Mesothelial cell of epicardium (in vitro differentiated cells): ENCODE measurements at regions not wholly inside any gene's neighbourhood (a gene's known extent, or its start where the extent isn't known, plus 50 kb on each side); places are given as distances from the start of the nearest gene placed in this dataset.

Source experiments
- DNase-seq, 2 experiments: peaks; one replicate each; pipeline ENCODE4 v3.0.0; 2021; ENCODE audit warnings: low spot score in 2 of 2; ENCODE audit not compliant: unreplicated experiment in 2 of 2
- H3K27ac Mint-ChIP-seq: 2 replicates; pipeline ENCODE4 v1.8.0; 2021; ENCODE audit warnings: mixed read lengths
- H3K27me3 Mint-ChIP-seq: 2 replicates; pipeline ENCODE4 v1.8.0; 2021; ENCODE audit warnings: low read depth, mixed read lengths
- H3K36me3 Mint-ChIP-seq: 2 replicates; pipeline ENCODE4 v1.8.0; 2021; ENCODE audit warnings: mixed read lengths
- H3K4me1 Mint-ChIP-seq: 2 replicates; pipeline ENCODE4 v1.8.0; 2021; ENCODE audit warnings: mixed read lengths
- H3K4me3 Mint-ChIP-seq: 2 replicates; pipeline ENCODE4 v1.8.0; 2021; ENCODE audit warnings: mild to moderate bottlenecking, moderate library complexity, mixed read lengths
- H3K9me3 Mint-ChIP-seq: 2 replicates; pipeline ENCODE4 v1.8.0; 2021; ENCODE audit warnings: mixed read lengths
- TF ChIP-seq, protein P1 (sequence below): fragments of 200-600 bp; sonication (generic); IDR thresholded peaks from one replicate; pipeline ENCODE4 v1.5.0; 2021; ENCODE audit warnings: antibody characterized with exemption; ENCODE audit not compliant: unreplicated experiment

GRCh38 chr2:7780321-7780720, 863.1 kb downstream of the RNF144A start:
- no peak overlapping the region for H3K27ac Mint-ChIP-seq
- TF ChIP-seq, protein P1, sequence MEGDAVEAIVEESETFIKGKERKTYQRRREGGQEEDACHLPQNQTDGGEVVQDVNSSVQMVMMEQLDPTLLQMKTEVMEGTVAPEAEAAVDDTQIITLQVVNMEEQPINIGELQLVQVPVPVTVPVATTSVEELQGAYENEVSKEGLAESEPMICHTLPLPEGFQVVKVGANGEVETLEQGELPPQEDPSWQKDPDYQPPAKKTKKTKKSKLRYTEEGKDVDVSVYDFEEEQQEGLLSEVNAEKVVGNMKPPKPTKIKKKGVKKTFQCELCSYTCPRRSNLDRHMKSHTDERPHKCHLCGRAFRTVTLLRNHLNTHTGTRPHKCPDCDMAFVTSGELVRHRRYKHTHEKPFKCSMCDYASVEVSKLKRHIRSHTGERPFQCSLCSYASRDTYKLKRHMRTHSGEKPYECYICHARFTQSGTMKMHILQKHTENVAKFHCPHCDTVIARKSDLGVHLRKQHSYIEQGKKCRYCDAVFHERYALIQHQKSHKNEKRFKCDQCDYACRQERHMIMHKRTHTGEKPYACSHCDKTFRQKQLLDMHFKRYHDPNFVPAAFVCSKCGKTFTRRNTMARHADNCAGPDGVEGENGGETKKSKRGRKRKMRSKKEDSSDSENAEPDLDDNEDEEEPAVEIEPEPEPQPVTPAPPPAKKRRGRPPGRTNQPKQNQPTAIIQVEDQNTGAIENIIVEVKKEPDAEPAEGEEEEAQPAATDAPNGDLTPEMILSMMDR: no peak
- H3K27me3 Mint-ChIP-seq: no peaks in the 10 kb centered on the region
- DNase-seq: no peak
- H3K9me3 Mint-ChIP-seq: peaks cover 7% of the 10 kb centered on the region
- H3K4me1 Mint-ChIP-seq: peaks cover 5% of the 10 kb centered on the region
- no peaks in the 10 kb centered on the region for H3K36me3 Mint-ChIP-seq
- H3K4me3 Mint-ChIP-seq: no peak overlapping the region

DNA sequence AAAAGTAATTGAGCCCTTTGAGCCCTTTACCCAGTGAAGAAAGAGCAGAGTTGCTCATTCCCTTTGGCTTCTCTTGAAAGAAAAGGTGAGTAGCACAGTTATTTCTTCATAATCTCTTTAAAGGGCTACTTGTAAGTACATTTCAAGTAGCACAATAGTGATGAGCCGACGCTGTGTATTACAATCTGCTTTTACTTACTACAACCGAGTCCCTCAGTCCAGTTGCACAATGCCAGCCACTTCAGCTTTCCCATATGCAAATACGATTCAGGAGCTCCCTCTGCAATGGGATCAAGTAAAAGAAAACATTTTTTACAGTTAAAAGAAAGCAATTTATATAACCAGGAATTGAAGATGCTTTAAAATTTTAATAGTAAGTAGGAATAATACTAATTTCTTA, 868.5 kb downstream of the RNF144A start:
- no peaks in the 10 kb centered on the region for H3K27me3 Mint-ChIP-seq
- H3K27ac Mint-ChIP-seq: no peak overlapping the region
- no peak overlapping the region for H3K4me3 Mint-ChIP-seq
- peaks cover 7% of the 10 kb centered on the region for H3K9me3 Mint-ChIP-seq
- TF ChIP-seq, protein P1: no peak
- no peak for DNase-seq
- H3K36me3 Mint-ChIP-seq: no peaks in the 10 kb centered on the region
- no peaks in the 10 kb centered on the region for H3K4me1 Mint-ChIP-seq

DNA sequence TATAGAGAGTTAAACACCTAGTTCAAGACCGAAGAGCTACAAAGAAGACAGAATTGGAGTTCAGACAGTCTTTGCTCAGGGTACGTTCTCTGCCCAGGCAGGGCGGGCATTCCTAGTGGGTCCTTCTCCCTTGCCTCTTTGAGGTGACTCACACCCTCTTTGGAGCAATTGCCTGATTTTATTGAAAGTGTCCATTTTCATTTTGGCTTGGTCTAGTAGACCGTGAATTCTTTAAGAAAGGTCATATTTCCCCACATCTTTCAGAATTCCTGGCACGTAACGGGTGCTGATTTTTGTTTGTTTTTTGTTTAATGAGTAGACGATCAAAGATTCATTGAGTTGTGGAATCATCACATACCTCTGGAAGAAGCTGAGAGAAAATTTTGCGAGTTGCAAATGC, 871.5 kb downstream of the RNF144A start:
- Mint-ChIP-seq H3K4me1 (peaks cover 11% of the 10 kb centered on the region), H3K27ac (no peak overlapping the region), H3K27me3 (peaks cover 1% of the 10 kb centered on the region), H3K4me3 (no peak overlapping the region), H3K9me3 (no peaks in the 10 kb centered on the region), H3K36me3 (no peaks in the 10 kb centered on the region)
- DNase-seq: no peak
- TF ChIP-seq, protein P1: no peak

DNA sequence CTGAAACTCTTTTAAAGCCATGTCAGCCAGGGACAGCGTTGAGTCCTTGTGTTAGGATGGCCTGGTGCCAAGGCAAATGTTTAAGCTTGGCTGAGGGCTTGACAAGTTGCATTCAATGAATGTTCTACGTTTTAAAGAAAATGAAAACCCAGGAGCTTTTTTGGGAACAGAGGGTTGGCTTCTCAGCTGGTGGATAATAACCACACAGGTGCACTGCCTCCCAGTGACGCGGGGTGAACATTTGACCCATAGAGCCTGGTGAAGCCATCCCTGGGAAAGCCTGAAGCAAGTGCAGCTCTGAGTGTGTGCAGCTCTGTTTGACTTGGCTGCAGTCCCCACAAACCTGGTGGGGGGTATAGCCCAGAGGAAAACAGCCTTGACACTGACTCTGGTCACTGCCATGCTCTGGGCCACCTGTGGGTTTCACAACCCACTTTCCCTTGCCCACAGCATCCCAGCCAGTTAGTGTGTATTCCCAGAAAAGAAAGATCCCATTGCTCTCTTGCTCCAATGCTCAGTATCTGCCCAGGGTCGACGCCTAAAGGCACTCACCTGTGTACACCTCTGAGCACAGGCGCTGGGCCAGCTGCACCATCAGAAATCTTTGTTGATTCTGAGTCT, 874.9 kb downstream of the RNF144A start:
- no peak for DNase-seq
- Mint-ChIP-seq H3K27me3 (peaks cover 5% of the 10 kb centered on the region), H3K4me1 (peaks cover 23% of the 10 kb centered on the region), H3K4me3 (no peak overlapping the region), H3K36me3 (no peaks in the 10 kb centered on the region), H3K27ac (no peak overlapping the region), H3K9me3 (no peaks in the 10 kb centered on the region)
- TF ChIP-seq, protein P1: no peak

- DNase-seq: no peak
- TF ChIP-seq, protein P1: no peak
- peaks cover 23% of the 10 kb centered on the region for H3K4me1 Mint-ChIP-seq
- H3K27me3 Mint-ChIP-seq: peaks cover 5% of the 10 kb centered on the region
- H3K36me3 Mint-ChIP-seq: peaks cover 5% of the 10 kb centered on the region
- H3K27ac Mint-ChIP-seq: peak overlapping the region; percentile 91
- H3K4me3 Mint-ChIP-seq: no peak overlapping the region
- peaks cover 13% of the 10 kb centered on the region for H3K9me3 Mint-ChIP-seq
Observed at GRCh38 chr2:7795778-7796563, 878.8 kb downstream of the RNF144A start.
